ENCODE measurements at regions not wholly inside any gene's neighbourhood (a gene's known extent, or its start where the extent isn't known, plus 50 kb on each side); places are given as distances from the start of the nearest gene placed in this dataset.
"Not testable (repeated sequence)": the region's sequence is repeated elsewhere in the genome, so short reads cannot be mapped to it uniquely, and the experiment has no call there.

- no peak for DNase-seq (ENCODE audit: low spot score)
- no peaks in the 10 kb centered on the region for H3K27me3 Mint-ChIP-seq (ENCODE audit: low read depth)
- H3K9me3 Mint-ChIP-seq = no peaks in the 10 kb centered on the region
- ChIA-PET POLR2A (no interaction called here), CTCF (no interaction called here)
- H3K36me3 Mint-ChIP-seq = no peaks in the 10 kb centered on the region
- no peak overlapping the region for H3K4me3 Mint-ChIP-seq
- ATAC-seq = no peak
- TF ChIP-seq GTF2I (CRISPR knock-in tag; conservative IDR thresholded peaks at IDR 0.05) (no peak), PRRX2 (CRISPR knock-in tag; IDR thresholded peaks at IDR 0.05) (no peak), SMAD4 (CRISPR knock-in tag; IDR thresholded peaks at IDR 0.05) (no peak), NR2C2 (CRISPR knock-in tag; IDR thresholded peaks at IDR 0.05) (no peak), ZNF138 (CRISPR knock-in tag; conservative IDR thresholded peaks at IDR 0.05) (no peak), CREM (CRISPR knock-in tag; IDR thresholded peaks at IDR 0.05) (no peak), FOXP1 (CRISPR knock-in tag; IDR thresholded peaks at IDR 0.05; ENCODE audit: borderline replicate concordance) (no peak), ZNF232 (CRISPR knock-in tag; IDR thresholded peaks at IDR 0.05) (no peak)
- H3K4me1 Mint-ChIP-seq = no peaks in the 10 kb centered on the region
- H3K27ac Mint-ChIP-seq = no peak overlapping the region
Measured at GRCh38 chr5:174947548-174947947, 223.2 kb downstream of the MSX2 start.

- ATAC-seq = no peak
- Mint-ChIP-seq H3K9me3 (no peaks in the 10 kb centered on the region), H3K4me3 (no peak overlapping the region), H3K27ac (no peak overlapping the region), H3K27me3 (ENCODE audit: low read depth) (no peaks in the 10 kb centered on the region), H3K36me3 (no peaks in the 10 kb centered on the region), H3K4me1 (no peaks in the 10 kb centered on the region)
- POLR2A ChIA-PET = no interaction called here
- DNase-seq (ENCODE audit: low spot score) = no peak
- CTCF ChIA-PET = no interaction called here
- TF ChIP-seq STAT6 (CRISPR knock-in tag; conservative IDR thresholded peaks at IDR 0.05; ENCODE audit: low read depth) (no peak), CBFB (CRISPR knock-in tag; IDR thresholded peaks at IDR 0.05; ENCODE audit: low read depth) (no peak)
Measured at GRCh38 chr5:174945853-174946252, 221.5 kb downstream of the MSX2 start.

- no peak overlapping the region for H3K4me3 Mint-ChIP-seq
- H3K27ac Mint-ChIP-seq = no peak overlapping the region
- no peaks in the 10 kb centered on the region for H3K36me3 Mint-ChIP-seq
- ChIA-PET POLR2A (no interaction called here), CTCF (no interaction called here)
- DNase-seq (ENCODE audit: low spot score) (no peak), ATAC-seq (no peak)
- TF ChIP-seq ATF6 (CRISPR knock-in tag; IDR thresholded peaks at IDR 0.05) = no peak
- TF ChIP-seq PRDM15 (CRISPR knock-in tag; IDR thresholded peaks at IDR 0.05) = no peak
- TF ChIP-seq E2F5 (CRISPR knock-in tag; IDR thresholded peaks at IDR 0.05) = no peak
- TF ChIP-seq CREB1 (CRISPR knock-in tag; IDR thresholded peaks at IDR 0.05) = no peak
- no peak for TF ChIP-seq SP1 (CRISPR knock-in tag; conservative IDR thresholded peaks at IDR 0.05)
- TF ChIP-seq RELA (CRISPR knock-in tag; IDR thresholded peaks at IDR 0.05; ENCODE audit: borderline replicate concordance) = no peak
- TF ChIP-seq NR2C2 (CRISPR knock-in tag; IDR thresholded peaks at IDR 0.05) = no peak
- TF ChIP-seq EMX1 (CRISPR knock-in tag; IDR thresholded peaks at IDR 0.05) = no peak
- no peak for TF ChIP-seq NR1H2 (CRISPR knock-in tag; IDR thresholded peaks at IDR 0.05)
- no peak for TF ChIP-seq CREM (CRISPR knock-in tag; IDR thresholded peaks at IDR 0.05)
- no peak for TF ChIP-seq GRHL2 (CRISPR knock-in tag; IDR thresholded peaks at IDR 0.05; ENCODE audit: insufficient replicate concordance, severe bottlenecking)
- TF ChIP-seq MYBL2 (CRISPR knock-in tag; IDR thresholded peaks at IDR 0.05) = no peak
- no peak for TF ChIP-seq MAX (CRISPR knock-in tag; IDR thresholded peaks at IDR 0.05)
- no peaks in the 10 kb centered on the region for H3K4me1 Mint-ChIP-seq
- no peaks in the 10 kb centered on the region for H3K27me3 Mint-ChIP-seq (ENCODE audit: low read depth)
- H3K9me3 Mint-ChIP-seq = no peaks in the 10 kb centered on the region
Measured at GRCh38 chr5:174943785-174944184, 219.4 kb downstream of the MSX2 start.

GRCh38 chr5:174943002-174943401 lies 218.6 kb downstream of the MSX2 start:
- CTCF ChIA-PET; H3K4me3 Mint-ChIP-seq; H3K9me3 Mint-ChIP-seq; DNase-seq (ENCODE audit: low spot score); POLR2A ChIA-PET; ATAC-seq; H3K36me3 Mint-ChIP-seq; H3K27me3 Mint-ChIP-seq (ENCODE audit: low read depth); H3K27ac Mint-ChIP-seq; H3K4me1 Mint-ChIP-seq: not testable (repeated sequence)

Data from WTC11 (cell line).